Stimulated activated effector memory CD8-positive, alpha-beta T cell treated with anti-CD3 and anti-CD28 coated beads, Interleukin-12 subunit alpha, Interleukin-12 subunit beta, amount 100 ng/mL, for 72 hours (primary cell): ENCODE measurements at regions not wholly inside any gene's neighbourhood (a gene's known extent, or its start where the extent isn't known, plus 50 kb on each side); places are given as distances from the start of the nearest gene placed in this dataset.

ENCODE experiments used
- ATAC-seq: fragments of 150-1000 bp; cut with Tn5 transposase; 2 replicates; pipeline ENCODE4 v1.10.0; 2021
- DNase-seq, 2 donors: peaks; one replicate each; pipeline ENCODE4 v3.0.0; 2021 to 2022; ENCODE audit warnings: low spot score in 2 of 2
- H3K27ac Mint-ChIP-seq: one replicate; pipeline ENCODE4 v1.8.0; 2022; ENCODE audit warnings: mild to moderate bottlenecking, mixed read lengths
- H3K36me3 Mint-ChIP-seq: one replicate; pipeline ENCODE4 v1.8.0; 2022; ENCODE audit warnings: mild to moderate bottlenecking, mixed read lengths
- H3K4me1 Mint-ChIP-seq: one replicate; pipeline ENCODE4 v1.8.0; 2022; ENCODE audit warnings: mixed read lengths
- H3K4me3 Mint-ChIP-seq: one replicate; pipeline ENCODE4 v1.8.0; 2022; ENCODE audit warnings: mild to moderate bottlenecking, mixed read lengths
- H3K9me3 Mint-ChIP-seq: one replicate; pipeline ENCODE4 v1.8.0; 2022; ENCODE audit warnings: mixed read lengths

DNA sequence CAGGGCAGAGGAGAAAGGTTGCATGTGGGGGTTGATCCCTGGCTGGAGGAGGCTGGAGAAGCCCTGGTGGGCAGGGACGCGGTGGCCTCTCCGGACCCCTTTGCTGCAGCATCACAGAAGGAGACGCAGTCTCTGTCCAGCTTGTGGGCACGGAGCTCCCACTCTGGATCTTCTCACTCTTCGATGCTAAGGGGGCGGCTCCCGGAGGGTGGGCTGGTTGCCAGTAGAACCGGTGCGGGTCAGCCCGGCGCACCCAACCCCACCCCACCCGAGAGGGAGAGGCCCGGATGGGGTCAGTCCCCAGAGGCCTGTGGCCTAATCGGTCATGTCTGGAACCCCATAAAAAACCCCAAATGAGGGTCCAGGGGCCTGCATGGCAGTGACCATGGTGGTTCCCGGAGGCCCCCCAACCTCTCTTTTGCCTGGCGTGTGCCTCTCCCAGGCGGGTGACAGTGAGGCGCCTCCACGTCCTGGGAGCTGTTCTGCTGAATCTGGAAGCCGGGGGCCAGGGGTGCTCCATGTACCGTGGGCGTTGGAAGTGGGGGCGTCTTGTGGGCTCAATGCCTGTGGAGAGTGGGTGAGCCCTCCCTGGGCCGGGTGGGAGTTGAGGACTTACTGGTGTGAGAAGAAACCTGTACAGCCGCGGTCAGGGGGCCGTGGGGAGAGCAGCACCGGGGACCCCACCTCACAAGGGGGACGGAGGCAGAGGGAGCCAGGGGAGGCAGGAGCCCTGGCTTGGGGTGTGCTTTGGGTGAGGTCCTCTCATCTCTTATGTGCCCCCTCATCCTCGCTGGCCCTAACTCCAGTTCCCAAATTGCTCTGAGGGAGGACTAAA, 79.6 kb downstream of the RTP5 start:
- ATAC-seq, result no peak
- DNase-seq, result no peak
- H3K27ac Mint-ChIP-seq, result no peak overlapping the region
- H3K36me3 Mint-ChIP-seq, result no peaks in the 10 kb centered on the region
- no peaks in the 10 kb centered on the region for H3K9me3 Mint-ChIP-seq
- H3K4me3 Mint-ChIP-seq, result no peak overlapping the region
- H3K4me1 Mint-ChIP-seq, result peaks cover 30% of the 10 kb centered on the region

DNA sequence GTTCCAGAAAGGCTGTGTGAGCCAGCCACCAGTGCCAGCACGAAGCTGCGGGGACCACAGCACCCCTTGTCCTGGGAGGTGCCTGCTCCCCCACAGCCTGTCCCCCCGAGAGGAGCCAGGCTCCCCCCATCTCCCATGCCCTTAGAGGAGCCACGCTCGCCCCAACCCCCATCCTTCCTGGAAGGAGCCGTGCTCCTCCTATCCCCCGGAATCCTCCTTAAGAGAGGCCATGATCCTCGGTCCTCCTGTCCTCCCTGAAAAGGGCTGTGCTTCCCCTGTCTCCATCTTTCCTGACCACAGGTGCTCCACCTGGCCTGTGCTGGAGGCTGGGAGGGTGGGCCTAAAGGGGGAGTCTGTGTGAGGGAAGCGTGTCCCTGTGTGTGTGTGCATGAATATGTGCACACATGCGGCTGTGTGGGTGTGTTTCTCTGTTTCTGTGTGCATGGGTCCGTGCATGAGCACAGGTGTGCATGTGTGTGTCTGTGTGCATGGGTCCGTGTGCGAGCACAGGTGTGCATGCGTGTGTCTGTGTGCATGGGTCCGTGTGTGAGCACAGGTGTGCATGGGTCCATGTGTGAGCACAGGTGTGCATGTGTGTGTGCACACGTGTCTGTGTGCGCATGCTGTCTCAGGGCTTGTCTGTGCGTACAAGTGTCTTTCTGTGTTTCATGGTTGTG, 80.3 kb downstream of the RTP5 start:
- DNase-seq (no peak), ATAC-seq (no peak)
- Mint-ChIP-seq H3K4me1 (peaks cover 30% of the 10 kb centered on the region), H3K9me3 (no peaks in the 10 kb centered on the region), H3K4me3 (no peak overlapping the region), H3K36me3 (no peaks in the 10 kb centered on the region), H3K27ac (no peak overlapping the region)

GRCh38 chr2:241950413-241951315, 81.1 kb downstream of the RTP5 start:
- Mint-ChIP-seq H3K4me3 (no peak overlapping the region), H3K36me3 (no peaks in the 10 kb centered on the region), H3K27ac (no peak overlapping the region), H3K4me1 (peaks cover 22% of the 10 kb centered on the region), H3K9me3 (no peaks in the 10 kb centered on the region)
- peak; percentile 56 for ATAC-seq
- peak; percentile 46 to 75 for DNase-seq

GRCh38 chr2:241951316-241951700, 81.8 kb downstream of the RTP5 start:
- H3K36me3 Mint-ChIP-seq, result no peaks in the 10 kb centered on the region
- no peak for DNase-seq
- peaks cover 20% of the 10 kb centered on the region for H3K4me1 Mint-ChIP-seq
- H3K27ac Mint-ChIP-seq, result no peak overlapping the region
- H3K9me3 Mint-ChIP-seq, result no peaks in the 10 kb centered on the region
- ATAC-seq, result no peak
- no peak overlapping the region for H3K4me3 Mint-ChIP-seq

DNA sequence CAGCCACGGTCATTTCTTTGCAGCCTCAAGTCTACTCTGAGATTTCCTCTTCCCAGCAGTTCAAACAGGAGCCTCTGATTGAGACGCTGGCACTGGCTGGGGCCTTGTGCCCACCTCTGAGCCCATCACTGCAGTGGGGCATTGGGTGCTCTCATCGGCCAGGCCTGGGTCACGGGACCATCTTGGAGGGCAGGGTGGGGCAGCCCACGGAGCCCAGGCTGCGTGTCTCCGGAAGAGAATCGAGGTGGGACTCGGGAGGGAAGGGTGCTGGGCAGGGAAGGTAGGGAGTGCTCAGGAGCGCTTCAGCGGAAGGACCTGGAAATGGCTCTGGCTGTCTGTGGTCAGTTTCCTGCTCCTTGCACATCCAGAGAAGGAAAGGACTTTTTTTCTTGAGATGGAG, 82.4 kb downstream of the RTP5 start:
- ATAC-seq, result no peak
- Mint-ChIP-seq H3K36me3 (no peaks in the 10 kb centered on the region), H3K4me3 (no peak overlapping the region), H3K9me3 (no peaks in the 10 kb centered on the region), H3K4me1 (peaks cover 23% of the 10 kb centered on the region), H3K27ac (no peak overlapping the region)
- no peak for DNase-seq

GRCh38 chr2:241952816-241953215, 83.3 kb downstream of the RTP5 start:
- no peak overlapping the region for H3K27ac Mint-ChIP-seq
- peaks cover 23% of the 10 kb centered on the region for H3K4me1 Mint-ChIP-seq
- H3K36me3 Mint-ChIP-seq, result no peaks in the 10 kb centered on the region
- H3K4me3 Mint-ChIP-seq, result no peak overlapping the region
- ATAC-seq, result no peak
- no peak for DNase-seq
- H3K9me3 Mint-ChIP-seq, result no peaks in the 10 kb centered on the region

DNA sequence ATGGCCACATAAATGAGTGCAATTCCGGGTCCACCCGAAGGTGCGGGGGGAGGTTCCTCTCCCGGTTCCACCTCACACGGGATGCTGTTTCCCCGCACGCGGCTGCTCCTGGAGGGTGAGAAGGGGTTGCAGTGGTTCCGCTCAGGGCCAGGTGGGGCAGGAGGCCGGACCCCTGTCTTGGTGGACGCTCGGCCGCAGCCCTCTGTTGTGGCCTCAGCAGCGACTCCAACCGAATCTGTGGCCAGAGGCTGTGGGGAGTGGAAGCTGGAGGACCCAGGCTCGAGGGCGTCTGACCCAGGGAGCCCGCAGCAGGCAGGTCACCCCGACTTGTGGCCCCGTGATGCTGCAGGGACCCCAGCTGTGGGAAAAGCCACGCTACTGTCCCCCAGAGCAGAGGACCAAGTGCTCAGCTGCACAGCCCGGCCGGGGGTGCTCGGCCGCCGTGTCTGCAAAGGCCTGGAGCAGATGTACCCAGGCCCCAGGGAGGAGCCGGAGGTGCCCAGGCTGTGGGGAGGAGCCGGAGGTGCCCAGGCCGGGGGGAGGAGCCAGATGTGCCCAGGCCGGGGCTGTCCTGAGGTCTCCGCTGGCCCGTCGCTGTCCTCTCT, 83.9 kb downstream of the RTP5 start:
- Mint-ChIP-seq H3K36me3 (no peaks in the 10 kb centered on the region), H3K27ac (no peak overlapping the region), H3K9me3 (no peaks in the 10 kb centered on the region), H3K4me3 (no peak overlapping the region), H3K4me1 (peaks cover 17% of the 10 kb centered on the region)
- DNase-seq (no peak), ATAC-seq (no peak)

- H3K4me1 Mint-ChIP-seq, result peaks cover 6% of the 10 kb centered on the region
- H3K36me3 Mint-ChIP-seq, result no peaks in the 10 kb centered on the region
- DNase-seq, result no peak
- H3K9me3 Mint-ChIP-seq, result no peaks in the 10 kb centered on the region
- H3K27ac Mint-ChIP-seq, result peak overlapping the region; percentile 56
- no peak for ATAC-seq
- H3K4me3 Mint-ChIP-seq, result no peak overlapping the region
Measured at GRCh38 chr2:241956521-241957110, 87.1 kb downstream of the RTP5 start.

DNA sequence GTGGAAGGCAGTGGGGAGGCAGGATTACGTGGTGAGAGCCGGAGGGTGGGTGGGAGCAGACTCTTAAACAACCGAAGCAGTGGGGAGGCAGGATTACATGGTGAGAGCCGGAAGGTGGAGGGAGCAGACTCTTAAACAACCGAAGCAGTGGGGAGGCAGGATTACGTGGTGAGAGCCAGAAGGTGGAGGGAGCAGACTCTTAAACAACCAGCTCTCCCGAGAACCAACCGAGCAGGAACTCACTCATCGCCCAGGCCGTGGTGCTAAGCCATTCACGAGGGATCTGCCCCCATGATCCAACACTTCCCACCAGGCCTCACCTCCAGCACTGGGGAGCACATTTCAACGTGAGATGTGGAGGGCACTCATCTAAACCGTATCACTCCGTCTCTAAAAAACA, 87.7 kb downstream of the RTP5 start:
- H3K27ac Mint-ChIP-seq, result peak overlapping the region; percentile 56
- no peak overlapping the region for H3K4me3 Mint-ChIP-seq
- H3K36me3 Mint-ChIP-seq, result no peaks in the 10 kb centered on the region

DNA sequence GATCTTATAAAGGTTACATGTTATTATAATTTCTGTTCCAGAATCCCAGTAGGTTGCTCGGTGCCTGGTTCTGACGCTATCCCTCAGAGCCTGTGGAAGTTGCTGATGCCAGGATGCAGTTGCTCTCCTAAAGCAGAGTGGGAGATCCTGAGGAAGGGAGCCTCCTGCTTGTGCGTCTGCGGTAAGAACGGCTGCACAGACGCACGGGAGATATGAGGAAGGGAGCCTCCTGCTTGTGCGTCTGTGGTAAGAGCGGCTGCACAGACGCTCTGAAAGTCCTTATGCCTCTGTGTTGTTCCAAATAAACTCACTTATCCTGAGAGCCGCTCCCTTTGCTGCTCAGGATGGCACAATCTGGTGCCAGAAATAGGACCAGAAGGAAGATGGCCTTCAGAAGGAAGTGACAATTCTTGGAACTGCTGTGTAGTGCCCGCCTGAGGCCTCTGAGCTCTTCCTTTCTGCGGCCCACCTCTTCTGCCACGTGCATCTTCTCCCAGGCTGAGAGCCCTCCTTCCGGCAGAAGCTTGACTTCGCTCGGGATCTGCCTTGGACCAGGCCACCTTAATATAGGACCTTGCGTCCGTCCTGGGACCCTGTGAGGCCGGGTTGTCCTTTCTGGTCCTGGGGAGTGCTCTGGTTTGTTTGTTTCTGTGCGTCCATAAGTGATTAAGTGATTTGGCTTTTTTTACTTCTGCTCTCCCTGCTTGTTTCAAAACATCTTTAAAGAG, 89.5 kb downstream of the RTP5 start:
- no peak for DNase-seq

More for the DNA sequence above, 87.7 kb downstream of the RTP5 start:
- DNase-seq (no peak), ATAC-seq (no peak)
- peaks cover 6% of the 10 kb centered on the region for H3K4me1 Mint-ChIP-seq
- no peaks in the 10 kb centered on the region for H3K9me3 Mint-ChIP-seq

GRCh38 chr2:241959751-241960269, 90.3 kb downstream of the RTP5 start:
- Mint-ChIP-seq H3K36me3 (no peaks in the 10 kb centered on the region), H3K4me3 (no peak overlapping the region), H3K9me3 (no peaks in the 10 kb centered on the region), H3K27ac (peak overlapping the region; percentile 15), H3K4me1 (peaks cover 6% of the 10 kb centered on the region)
- DNase-seq, result no peak
- ATAC-seq, result no peak

More for the DNA sequence above, 89.5 kb downstream of the RTP5 start:
- H3K4me1 Mint-ChIP-seq, result peaks cover 6% of the 10 kb centered on the region
- no peak overlapping the region for H3K4me3 Mint-ChIP-seq
- H3K27ac Mint-ChIP-seq, result peak overlapping the region; percentile 15
- H3K36me3 Mint-ChIP-seq, result no peaks in the 10 kb centered on the region
- no peaks in the 10 kb centered on the region for H3K9me3 Mint-ChIP-seq
- no peak for ATAC-seq

GRCh38 chr2:241961454-241961853, 91.9 kb downstream of the RTP5 start:
- DNase-seq (no peak), ATAC-seq (no peak)
- H3K4me3 Mint-ChIP-seq, result no peak overlapping the region
- no peaks in the 10 kb centered on the region for H3K9me3 Mint-ChIP-seq
- H3K36me3 Mint-ChIP-seq, result peaks cover 5% of the 10 kb centered on the region
- H3K4me1 Mint-ChIP-seq, result peaks cover 16% of the 10 kb centered on the region
- no peak overlapping the region for H3K27ac Mint-ChIP-seq

GRCh38 chr2:241964133-241964532, 94.6 kb downstream of the RTP5 start:
- Mint-ChIP-seq H3K36me3 (peaks cover 5% of the 10 kb centered on the region), H3K27ac (no peak overlapping the region), H3K9me3 (peaks cover under 1% of the 10 kb centered on the region), H3K4me1 (peaks cover 29% of the 10 kb centered on the region), H3K4me3 (no peak overlapping the region)
- DNase-seq, result no peak
- no peak for ATAC-seq

GRCh38 chr2:241965931-241966412, 96.4 kb downstream of the RTP5 start:
- ATAC-seq, result peak; percentile 95
- peaks cover 33% of the 10 kb centered on the region for H3K4me1 Mint-ChIP-seq
- H3K9me3 Mint-ChIP-seq, result peaks cover 4% of the 10 kb centered on the region

More at GRCh38 chr2:241965931-241966412, 96.4 kb downstream of the RTP5 start:
- Mint-ChIP-seq H3K27ac (peak overlapping the region; percentile 92), H3K36me3 (peaks cover 5% of the 10 kb centered on the region), H3K4me3 (peak overlapping the region; percentile 76)
- peak; percentile 30 to 79 for DNase-seq
